Neural cell (in vitro differentiated cells): ENCODE measurements at regions not wholly inside any gene's neighbourhood (a gene's known extent, or its start where the extent isn't known, plus 50 kb on each side); places are given as distances from the start of the nearest gene placed in this dataset.
"Not testable (repeated sequence)": the region's sequence is repeated elsewhere in the genome, so short reads cannot be mapped to it uniquely, and the experiment has no call there.

Experiments
- H2AFZ ChIP-seq: fragments of 200-600, 300-800 bp; sonication (generic), shearing (Covaris generic); 2 replicates; pipeline ENCODE4 v1.6.0; 2014; ENCODE audit warnings: low read depth, mild to moderate bottlenecking, antibody characterized with exemption, low read length, moderate library complexity
- H3F3A ChIP-seq: fragments of 200-600 bp; shearing (Covaris generic); 2 replicates; pipeline ENCODE4 v1.6.1; 2016; ENCODE audit warnings: mild to moderate bottlenecking, moderate library complexity, mixed read lengths, antibody characterized with exemption, low read length; ENCODE audit not compliant: insufficient read depth, poor library complexity, severe bottlenecking
- H3K27ac ChIP-seq: fragments of 200-600, 300-800 bp; sonication (generic), shearing (Covaris generic); 2 replicates; pipeline ENCODE4 v1.5.1; 2014; ENCODE audit warnings: mild to moderate bottlenecking, low read length, moderate library complexity
- H3K27me3 ChIP-seq: fragments of 300-800, 200-600 bp; sonication (generic), shearing (Covaris generic); 2 replicates; pipeline ENCODE4 v1.6.0; 2014; ENCODE audit warnings: mild to moderate bottlenecking, low read depth, low read length, moderate library complexity; ENCODE audit not compliant: insufficient read depth
- H3K36me3 ChIP-seq: fragments of 300-800, 200-600 bp; sonication (generic), shearing (Covaris generic); 2 replicates; pipeline ENCODE4 v1.5.1; 2014; ENCODE audit warnings: mild to moderate bottlenecking, antibody characterized with exemption, low read length, moderate library complexity; ENCODE audit not compliant: insufficient read depth
- H3K4me2 ChIP-seq: fragments of 300-800, 200-600 bp; sonication (generic), shearing (Covaris generic); 2 replicates; pipeline ENCODE4 v1.6.0; 2014; ENCODE audit warnings: mild to moderate bottlenecking, low read length
- H3K4me3 ChIP-seq: fragments of 300-800, 200-600 bp; sonication (generic), shearing (Covaris generic); 2 replicates; pipeline ENCODE4 v1.5.1; 2014; ENCODE audit warnings: mild to moderate bottlenecking, low read length, moderate library complexity
- H3K79me2 ChIP-seq: fragments of 200-600 bp; shearing (Covaris generic); replicated peaks from 2 replicates; pipeline ENCODE4 v1.6.0; 2014; ENCODE audit warnings: mild to moderate bottlenecking, low read length, moderate library complexity; ENCODE audit not compliant: insufficient read depth
- H3K9ac ChIP-seq: fragments of 300-800, 200-600 bp; sonication (generic), shearing (Covaris generic); 2 replicates; pipeline ENCODE4 v1.6.1; 2016; ENCODE audit warnings: mild to moderate bottlenecking, low read length, mixed read lengths
- H3K9me2 ChIP-seq: fragments of 200-600 bp; shearing (Covaris generic); 2 replicates; pipeline ENCODE4 v1.6.1; 2016; ENCODE audit warnings: mild to moderate bottlenecking, low read length, mixed read lengths; ENCODE audit not compliant: insufficient read depth
- H3K9me3 ChIP-seq: fragments of 200-600, 300-800 bp; sonication (generic), shearing (Covaris generic); 2 replicates; pipeline ENCODE4 v1.6.1; 2016; ENCODE audit warnings: mild to moderate bottlenecking, mixed run types, low read length, moderate library complexity, mixed read lengths
- H4K20me1 ChIP-seq: fragments of 200-600 bp; shearing (Covaris generic); 2 replicates; pipeline ENCODE4 v1.6.1; 2016; ENCODE audit warnings: mild to moderate bottlenecking, mixed run types; ENCODE audit not compliant: insufficient read depth
- EP300 ChIP-seq: fragments of 450-650 bp; conservative IDR thresholded peaks from 2 replicates; pipeline ENCODE4 v1.6.1; 2014; ENCODE audit warnings: antibody characterized with exemption, mild to moderate bottlenecking, moderate library complexity; ENCODE audit not compliant: poor library complexity, severe bottlenecking
- EZH2 ChIP-seq: fragments of 200-600, 300-800 bp; shearing (Covaris generic), sonication (generic); IDR thresholded peaks from 2 replicates; pipeline ENCODE4 v1.6.1; 2014; ENCODE audit warnings: antibody characterized with exemption, low read length, borderline replicate concordance, mild to moderate bottlenecking; ENCODE audit not compliant: insufficient read depth, poor library complexity, severe bottlenecking
- MXI1 ChIP-seq: fragments of 450-650 bp; conservative IDR thresholded peaks from 2 replicates; pipeline ENCODE4 v1.6.1; 2014; ENCODE audit warnings: antibody characterized with exemption, mild to moderate bottlenecking; ENCODE audit not compliant: poor library complexity, severe bottlenecking
- POLR2AphosphoS5 ChIP-seq: IDR thresholded peaks from 2 replicates; pipeline ENCODE4 v1.6.1; 2012
- RAD21 ChIP-seq: fragments of 450-650 bp; conservative IDR thresholded peaks from 2 replicates; pipeline ENCODE4 v1.6.1; 2014; ENCODE audit warnings: antibody characterized with exemption, mild to moderate bottlenecking, moderate library complexity
- SMC3 ChIP-seq: fragments of 450-650 bp; conservative IDR thresholded peaks from 2 replicates; pipeline ENCODE4 v1.6.1; 2014; ENCODE audit warnings: antibody characterized with exemption, mild to moderate bottlenecking, moderate library complexity; ENCODE audit not compliant: poor library complexity
- TAF1 ChIP-seq: IDR thresholded peaks from 2 replicates; pipeline ENCODE4 v1.6.1; 2012; ENCODE audit warnings: low read depth
- TF ChIP-seq, protein P1 (sequence below): IDR thresholded peaks from 2 replicates; pipeline ENCODE4 v1.6.1; 2012; ENCODE audit warnings: borderline replicate concordance
- TF ChIP-seq, protein P2 (sequence below): fragments of 450-650 bp; IDR thresholded peaks from 2 replicates; pipeline ENCODE4 v1.5.1; 2014; ENCODE audit warnings: antibody characterized with exemption, mild to moderate bottlenecking, moderate library complexity; ENCODE audit not compliant: poor library complexity, severe bottlenecking

DNA sequence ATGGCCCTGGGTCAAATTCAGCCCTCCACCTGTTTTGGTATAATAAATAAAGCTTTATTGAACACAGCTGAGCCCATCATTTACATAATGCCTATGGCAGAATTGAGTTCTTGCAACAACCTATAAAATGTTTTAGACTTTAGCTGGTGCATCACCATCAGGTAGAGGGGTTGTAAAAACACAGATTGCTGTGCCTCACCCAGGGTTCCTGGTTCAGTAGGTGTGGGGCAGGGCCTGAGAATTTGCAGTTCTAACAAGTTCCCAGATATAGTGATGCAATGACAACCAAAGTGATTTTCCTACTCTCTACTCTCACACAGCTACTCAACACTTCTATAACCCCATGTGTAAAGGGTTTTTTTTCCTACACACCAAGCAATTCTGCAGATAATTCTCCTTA is 120.0 kb upstream of the EGFL6 start:
- no peaks in the 10 kb centered on the region for H3K9me2 ChIP-seq
- no peaks in the 10 kb centered on the region for H3K9me3 ChIP-seq
- no peak overlapping the region for H3K4me2 ChIP-seq
- H3K79me2 ChIP-seq, result no peaks in the 10 kb centered on the region
- H3F3A ChIP-seq, result no peaks in the 10 kb centered on the region
- H3K36me3 ChIP-seq, result no peaks in the 10 kb centered on the region
- H3K27ac ChIP-seq, result no peak overlapping the region
- H2AFZ ChIP-seq, result no peak overlapping the region
- no peaks in the 10 kb centered on the region for H3K27me3 ChIP-seq
- H4K20me1 ChIP-seq, result no peaks in the 10 kb centered on the region
- TF ChIP-seq TAF1 (no peak), EZH2 (no peak), EP300 (no peak), MXI1 (no peak), RAD21 (no peak), SMC3 (no peak), POLR2AphosphoS5 (no peak)
- TF ChIP-seq, protein P1, sequence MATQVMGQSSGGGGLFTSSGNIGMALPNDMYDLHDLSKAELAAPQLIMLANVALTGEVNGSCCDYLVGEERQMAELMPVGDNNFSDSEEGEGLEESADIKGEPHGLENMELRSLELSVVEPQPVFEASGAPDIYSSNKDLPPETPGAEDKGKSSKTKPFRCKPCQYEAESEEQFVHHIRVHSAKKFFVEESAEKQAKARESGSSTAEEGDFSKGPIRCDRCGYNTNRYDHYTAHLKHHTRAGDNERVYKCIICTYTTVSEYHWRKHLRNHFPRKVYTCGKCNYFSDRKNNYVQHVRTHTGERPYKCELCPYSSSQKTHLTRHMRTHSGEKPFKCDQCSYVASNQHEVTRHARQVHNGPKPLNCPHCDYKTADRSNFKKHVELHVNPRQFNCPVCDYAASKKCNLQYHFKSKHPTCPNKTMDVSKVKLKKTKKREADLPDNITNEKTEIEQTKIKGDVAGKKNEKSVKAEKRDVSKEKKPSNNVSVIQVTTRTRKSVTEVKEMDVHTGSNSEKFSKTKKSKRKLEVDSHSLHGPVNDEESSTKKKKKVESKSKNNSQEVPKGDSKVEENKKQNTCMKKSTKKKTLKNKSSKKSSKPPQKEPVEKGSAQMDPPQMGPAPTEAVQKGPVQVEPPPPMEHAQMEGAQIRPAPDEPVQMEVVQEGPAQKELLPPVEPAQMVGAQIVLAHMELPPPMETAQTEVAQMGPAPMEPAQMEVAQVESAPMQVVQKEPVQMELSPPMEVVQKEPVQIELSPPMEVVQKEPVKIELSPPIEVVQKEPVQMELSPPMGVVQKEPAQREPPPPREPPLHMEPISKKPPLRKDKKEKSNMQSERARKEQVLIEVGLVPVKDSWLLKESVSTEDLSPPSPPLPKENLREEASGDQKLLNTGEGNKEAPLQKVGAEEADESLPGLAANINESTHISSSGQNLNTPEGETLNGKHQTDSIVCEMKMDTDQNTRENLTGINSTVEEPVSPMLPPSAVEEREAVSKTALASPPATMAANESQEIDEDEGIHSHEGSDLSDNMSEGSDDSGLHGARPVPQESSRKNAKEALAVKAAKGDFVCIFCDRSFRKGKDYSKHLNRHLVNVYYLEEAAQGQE, result no peak
- TF ChIP-seq, protein P2, sequence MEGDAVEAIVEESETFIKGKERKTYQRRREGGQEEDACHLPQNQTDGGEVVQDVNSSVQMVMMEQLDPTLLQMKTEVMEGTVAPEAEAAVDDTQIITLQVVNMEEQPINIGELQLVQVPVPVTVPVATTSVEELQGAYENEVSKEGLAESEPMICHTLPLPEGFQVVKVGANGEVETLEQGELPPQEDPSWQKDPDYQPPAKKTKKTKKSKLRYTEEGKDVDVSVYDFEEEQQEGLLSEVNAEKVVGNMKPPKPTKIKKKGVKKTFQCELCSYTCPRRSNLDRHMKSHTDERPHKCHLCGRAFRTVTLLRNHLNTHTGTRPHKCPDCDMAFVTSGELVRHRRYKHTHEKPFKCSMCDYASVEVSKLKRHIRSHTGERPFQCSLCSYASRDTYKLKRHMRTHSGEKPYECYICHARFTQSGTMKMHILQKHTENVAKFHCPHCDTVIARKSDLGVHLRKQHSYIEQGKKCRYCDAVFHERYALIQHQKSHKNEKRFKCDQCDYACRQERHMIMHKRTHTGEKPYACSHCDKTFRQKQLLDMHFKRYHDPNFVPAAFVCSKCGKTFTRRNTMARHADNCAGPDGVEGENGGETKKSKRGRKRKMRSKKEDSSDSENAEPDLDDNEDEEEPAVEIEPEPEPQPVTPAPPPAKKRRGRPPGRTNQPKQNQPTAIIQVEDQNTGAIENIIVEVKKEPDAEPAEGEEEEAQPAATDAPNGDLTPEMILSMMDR, result no peak
- H3K9ac ChIP-seq, result no peak overlapping the region
- no peak overlapping the region for H3K4me3 ChIP-seq

DNA sequence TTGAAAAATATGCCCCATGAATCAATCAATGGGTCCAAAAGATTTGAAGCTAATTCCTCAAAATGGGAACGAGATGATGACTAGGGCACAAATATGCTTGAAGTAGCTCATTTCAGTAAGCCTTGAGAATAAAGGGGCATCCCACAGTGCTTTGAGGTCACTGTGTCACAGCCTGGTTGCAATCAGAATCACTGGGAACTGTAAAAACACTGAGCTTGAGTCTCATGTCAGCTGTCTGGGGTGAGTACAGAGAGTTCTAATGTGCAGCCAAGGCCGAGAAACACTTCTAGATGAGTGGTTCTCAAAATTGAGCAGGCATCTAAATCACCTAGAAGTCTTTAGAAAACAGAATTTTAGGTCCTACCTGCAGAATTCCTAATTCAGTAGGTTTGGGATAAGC is 120.5 kb upstream of the EGFL6 start:
- no peak overlapping the region for H3K9ac ChIP-seq
- TF ChIP-seq SMC3, result no peak
- no peak for TF ChIP-seq EZH2
- TF ChIP-seq, protein P1, result no peak
- TF ChIP-seq EP300, result no peak
- no peak for TF ChIP-seq TAF1
- no peak for TF ChIP-seq RAD21
- no peak for TF ChIP-seq MXI1
- TF ChIP-seq POLR2AphosphoS5, result no peak
- TF ChIP-seq, protein P2, result no peak
- no peaks in the 10 kb centered on the region for H3K9me3 ChIP-seq
- no peak overlapping the region for H3K27ac ChIP-seq
- no peak overlapping the region for H3K4me2 ChIP-seq
- no peaks in the 10 kb centered on the region for H3K36me3 ChIP-seq
- no peak overlapping the region for H3K4me3 ChIP-seq
- no peaks in the 10 kb centered on the region for H3K27me3 ChIP-seq
- no peaks in the 10 kb centered on the region for H4K20me1 ChIP-seq
- no peaks in the 10 kb centered on the region for H3K9me2 ChIP-seq
- H2AFZ ChIP-seq, result no peak overlapping the region
- H3F3A ChIP-seq, result no peaks in the 10 kb centered on the region
- no peaks in the 10 kb centered on the region for H3K79me2 ChIP-seq

DNA sequence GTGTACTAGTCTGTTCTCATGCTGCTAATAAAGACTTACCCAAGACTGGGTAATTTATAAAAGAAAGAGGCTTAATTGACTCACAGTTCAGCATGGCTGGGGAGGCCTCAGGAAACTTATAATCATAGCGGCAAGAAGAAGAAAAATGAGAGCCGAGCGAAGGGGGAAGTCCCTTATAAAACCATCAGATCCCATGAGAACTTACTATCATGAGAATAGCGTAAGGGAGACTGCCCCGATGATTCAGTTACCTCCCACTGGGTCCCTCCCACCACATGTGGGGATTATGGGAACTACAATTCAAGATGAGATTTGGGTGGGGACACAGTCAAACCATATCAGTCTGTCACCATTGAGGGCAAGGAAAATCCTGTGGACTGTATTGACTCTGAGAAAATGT is 121.8 kb upstream of the ATXN3L start:
- H2AFZ ChIP-seq, H3K27me3 ChIP-seq, H3K4me3 ChIP-seq: not testable (repeated sequence)

More for the DNA sequence above, 121.8 kb upstream of the ATXN3L start:
- not testable (repeated sequence) for H3F3A ChIP-seq, H3K36me3 ChIP-seq, H3K9ac ChIP-seq, H3K9me2 ChIP-seq, H3K9me3 ChIP-seq, H3K27ac ChIP-seq, H4K20me1 ChIP-seq, H3K79me2 ChIP-seq, H3K4me2 ChIP-seq
